PC-3 (cell line): ENCODE measurements at regions not wholly inside any gene's neighbourhood (a gene's known extent, or its start where the extent isn't known, plus 50 kb on each side); places are given as distances from the start of the nearest gene placed in this dataset.

ENCODE experiments used
- EZH2 ChIP-seq: fragments of 300-600 bp; sonication (generic); IDR thresholded peaks from one replicate; pipeline ENCODE4 v1.6.1; 2017; ENCODE audit warnings: antibody characterized with exemption, mild to moderate bottlenecking, low read length; ENCODE audit not compliant: unreplicated experiment
- TF ChIP-seq, protein P1 (sequence below): fragments of 300-600 bp; sonication (generic); conservative IDR thresholded peaks from 2 replicates; pipeline ENCODE4 v1.5.1; 2017; ENCODE audit warnings: antibody characterized with exemption, low read depth, mild to moderate bottlenecking, low read length

DNA sequence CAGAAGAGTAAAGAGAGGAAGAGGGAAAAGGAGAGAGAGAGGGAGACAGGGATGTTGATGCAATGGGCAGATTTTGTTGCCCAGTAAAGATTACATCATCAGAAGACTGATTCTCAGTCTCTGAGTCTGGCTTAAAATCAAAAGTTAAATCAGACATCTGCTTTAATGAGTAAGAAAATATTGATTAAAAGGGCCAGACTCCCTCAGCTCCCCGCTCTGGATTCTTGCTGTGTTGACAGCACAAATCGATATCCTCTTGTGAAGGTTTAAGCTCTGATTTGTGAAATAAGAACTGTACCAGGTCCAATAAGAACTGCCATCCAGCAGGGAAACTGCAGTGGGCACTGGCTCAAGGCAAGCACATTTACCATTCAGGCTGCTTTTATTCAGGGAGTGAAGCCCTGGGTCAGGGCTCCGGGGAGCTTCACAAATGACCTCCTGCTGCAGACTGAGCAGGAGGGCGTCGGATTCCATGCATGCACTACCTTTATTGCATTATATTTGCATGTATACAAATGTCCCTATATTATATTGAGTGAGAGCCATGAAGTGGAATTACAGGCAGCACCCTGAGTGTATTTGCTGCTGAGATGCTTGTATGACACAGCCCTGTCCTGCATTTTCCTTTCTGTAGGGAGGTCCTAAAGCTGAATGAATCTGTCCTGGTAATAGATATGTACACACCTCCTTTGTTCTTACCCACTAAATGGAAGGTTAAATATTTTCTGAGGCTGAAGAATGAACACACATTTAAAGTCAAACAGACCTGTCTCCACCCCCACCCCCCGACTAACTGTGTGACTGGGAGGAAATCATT lies 401.5 kb downstream of the REEP3 start:
- TF ChIP-seq, protein P1, sequence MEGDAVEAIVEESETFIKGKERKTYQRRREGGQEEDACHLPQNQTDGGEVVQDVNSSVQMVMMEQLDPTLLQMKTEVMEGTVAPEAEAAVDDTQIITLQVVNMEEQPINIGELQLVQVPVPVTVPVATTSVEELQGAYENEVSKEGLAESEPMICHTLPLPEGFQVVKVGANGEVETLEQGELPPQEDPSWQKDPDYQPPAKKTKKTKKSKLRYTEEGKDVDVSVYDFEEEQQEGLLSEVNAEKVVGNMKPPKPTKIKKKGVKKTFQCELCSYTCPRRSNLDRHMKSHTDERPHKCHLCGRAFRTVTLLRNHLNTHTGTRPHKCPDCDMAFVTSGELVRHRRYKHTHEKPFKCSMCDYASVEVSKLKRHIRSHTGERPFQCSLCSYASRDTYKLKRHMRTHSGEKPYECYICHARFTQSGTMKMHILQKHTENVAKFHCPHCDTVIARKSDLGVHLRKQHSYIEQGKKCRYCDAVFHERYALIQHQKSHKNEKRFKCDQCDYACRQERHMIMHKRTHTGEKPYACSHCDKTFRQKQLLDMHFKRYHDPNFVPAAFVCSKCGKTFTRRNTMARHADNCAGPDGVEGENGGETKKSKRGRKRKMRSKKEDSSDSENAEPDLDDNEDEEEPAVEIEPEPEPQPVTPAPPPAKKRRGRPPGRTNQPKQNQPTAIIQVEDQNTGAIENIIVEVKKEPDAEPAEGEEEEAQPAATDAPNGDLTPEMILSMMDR: no peak
- TF ChIP-seq EZH2: no peak
